ENCODE measurements at regions not wholly inside any gene's neighbourhood (a gene's known extent, or its start where the extent isn't known, plus 50 kb on each side); places are given as distances from the start of the nearest gene placed in this dataset.

GRCh38 chr7:16026253-16027020, 340.0 kb upstream of the MEOX2 start:
- Histone ChIP-seq H3K4me2 (ENCODE audit: insufficient read depth, low read length) (no peak overlapping the region), H3K4me3 (no peak overlapping the region), H3K36me3 (ENCODE audit: control insufficient read depth, insufficient read depth, low read length) (no peaks in the 10 kb centered on the region), H2AFZ (ENCODE audit: low read depth, low read length) (no peak overlapping the region), H3K79me2 (ENCODE audit: control insufficient read depth, insufficient read depth, low read length) (no peaks in the 10 kb centered on the region), H3K9me1 (ENCODE audit: control insufficient read depth, insufficient read depth, low read length) (no peaks in the 10 kb centered on the region), H4K20me1 (replicated peaks; ENCODE audit: control insufficient read depth, insufficient read depth, low read length) (no peaks in the 10 kb centered on the region), H3K9ac (ENCODE audit: insufficient read depth in 1 of 2, low read depth in 2 of 2, low read length in 2 of 2) (no peak overlapping the region), H3K9me3 (replicated peaks; ENCODE audit: control insufficient read depth, insufficient read depth, low read depth, low read length) (no peaks in the 10 kb centered on the region), H3K27me3 (ENCODE audit: control insufficient read depth in 2 of 2, insufficient read depth in 2 of 2, low read length in 2 of 2) (no peaks in the 10 kb centered on the region), H3K4me1 (replicated peaks in 1 of 2; ENCODE audit: control insufficient read depth in 2 of 2, insufficient read depth in 2 of 2, low read length in 2 of 2) (no peaks in the 10 kb centered on the region), H3K27ac (ENCODE audit: extremely low read depth, low read depth, low read length) (no peak overlapping the region)
- no peak for FAIRE-seq
- intact Hi-C loops (cut with micrococcal nuclease) (no loop called here), in situ Hi-C loops (cut with MboI) (no loop called here)
- WGBS (ENCODE audit: insufficient coverage, low coverage, missing lambda C conversion rate) = 3% methylated on average over 10 of the region's 10 CpGs
- TF ChIP-seq ZNF561 (CRISPR knock-in tag; conservative IDR thresholded peaks at IDR 0.05) (no peak), BRCA1 (IDR thresholded peaks at IDR 0.05) (no peak), BRCA1 (CRISPR knock-in tag; IDR thresholded peaks at IDR 0.05) (no peak), SNIP1 (IDR thresholded peaks at IDR 0.05; ENCODE audit: low read depth) (no peak), NR2C2 (CRISPR knock-in tag; IDR thresholded peaks at IDR 0.05) (no peak), NR2C2 (tag; IDR thresholded peaks at IDR 0.05) (no peak), ZNF76 (CRISPR knock-in tag; IDR thresholded peaks at IDR 0.05; ENCODE audit: borderline replicate concordance) (no peak), RBM39 (optimal IDR thresholded peaks at IDR 0.05; ENCODE audit: low read depth, low read length) (no peak)
- ChIA-PET CTCF (ENCODE audit: low intra/inter-chr PET ratio) (no interaction called here), POLR2A (no interaction called here)
- DNase-seq (ENCODE audit: extremely low read depth in 1 of 4, low spot score in 3 of 4) = no peak
- no TSS peak for BruUV-seq (replicated peaks)
- no peak for ATAC-seq
